MCF 10A (cell line): ENCODE measurements at regions not wholly inside any gene's neighbourhood (a gene's known extent, or its start where the extent isn't known, plus 50 kb on each side); places are given as distances from the start of the nearest gene placed in this dataset.
A peak's percentile ranks its signal among the peaks of the same experiment; 100 is the strongest.

ENCODE experiments used
- BruUV-seq: library from RNA; stranded (reverse); fragments of 400-500 nt; replicated peaks from 2 replicates; lab custom pipeline; 2021; lab: Mats Ljungman, UMichigan
- CTCF ChIA-PET: fragments of 300-600 bp; sonication (Branson Sonifier 250); formaldehyde crosslinking; extraction: SDS; loops from one replicate; lab custom pipeline; 2021; ENCODE audit warnings: antibody characterized with exemption, inconsistent platforms; lab: Yijun Ruan, JAX
- POLR2A ChIA-PET: fragments of 300-600, 350-650 bp; sonication (Branson Sonifier 250); formaldehyde crosslinking; extraction: SDS; loops from one replicate; lab custom pipeline; 2020; ENCODE audit warnings: antibody characterized with exemption, inconsistent platforms; lab: Yijun Ruan, JAX
- DNase-seq: peaks from one replicate; pipeline ENCODE4 v3.0.0-alpha.2; 2018; ENCODE audit not compliant: unreplicated experiment
- H3K27ac Mint-ChIP-seq: one replicate; pipeline ENCODE4 v1.8.0; 2022; ENCODE audit warnings: mild to moderate bottlenecking, low read depth, mixed read lengths; ENCODE audit not compliant: unreplicated experiment
- H3K27me3 Mint-ChIP-seq: one replicate; pipeline ENCODE4 v1.8.0; 2022; ENCODE audit warnings: mixed read lengths; ENCODE audit not compliant: insufficient read depth, unreplicated experiment
- H3K36me3 Mint-ChIP-seq: one replicate; pipeline ENCODE4 v1.8.0; 2022; ENCODE audit warnings: mild to moderate bottlenecking, moderate library complexity, mixed read lengths; ENCODE audit not compliant: insufficient read depth, unreplicated experiment
- H3K4me1 Mint-ChIP-seq: one replicate; pipeline ENCODE4 v1.8.0; 2022; ENCODE audit warnings: mixed read lengths; ENCODE audit not compliant: insufficient read depth, unreplicated experiment
- H3K4me3 Mint-ChIP-seq: one replicate; pipeline ENCODE4 v1.8.0; 2022; ENCODE audit warnings: mild to moderate bottlenecking, moderate library complexity, mixed read lengths; ENCODE audit not compliant: unreplicated experiment
- H3K9me3 Mint-ChIP-seq: one replicate; pipeline ENCODE4 v1.8.0; 2022; ENCODE audit warnings: mixed read lengths; ENCODE audit not compliant: unreplicated experiment
- intact Hi-C: fragments of 100-400 bp; cut with micrococcal nuclease; formaldehyde crosslinking; loops from 2 replicates; pipeline ENCODE4 v1.14.1; 2022
- TF ChIP-seq, protein P1 (sequence below): fragments of 200-600 bp; IDR thresholded peaks from one replicate; pipeline ENCODE4 v1.8.0; 2022; ENCODE audit warnings: antibody characterized with exemption, mild to moderate bottlenecking; ENCODE audit not compliant: unreplicated experiment

DNA sequence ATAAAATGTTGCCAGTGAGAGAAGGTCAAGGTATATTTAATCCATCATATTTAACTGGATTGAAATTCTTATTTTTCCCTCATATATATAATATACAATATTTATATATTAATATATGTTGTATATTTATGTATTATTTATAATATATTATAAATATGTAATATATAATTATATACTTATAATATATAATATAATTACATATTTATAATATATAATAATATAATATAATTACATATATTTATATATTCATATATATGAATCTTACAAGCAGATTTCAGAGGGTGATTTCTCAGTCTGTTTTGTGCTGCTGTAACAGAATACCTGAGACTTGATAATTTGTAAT, 52.7 kb upstream of the TLE3 start:
- CTCF ChIA-PET: no interaction called here
- Mint-ChIP-seq H3K4me1 (peaks cover 5% of the 10 kb centered on the region), H3K9me3 (no peaks in the 10 kb centered on the region), H3K36me3 (no peaks in the 10 kb centered on the region), H3K4me3 (no peak overlapping the region), H3K27me3 (peaks cover 15% of the 10 kb centered on the region), H3K27ac (no peak overlapping the region)
- BruUV-seq: no TSS peak
- intact Hi-C loops: no loop called here
- POLR2A ChIA-PET: interaction anchor here (0.6 kb wide), 1 partner anchor 66 kb away, joined by 3 read pairs; no protein-coding TSS in a partner anchor
- DNase-seq: no peak
- TF ChIP-seq, protein P1, sequence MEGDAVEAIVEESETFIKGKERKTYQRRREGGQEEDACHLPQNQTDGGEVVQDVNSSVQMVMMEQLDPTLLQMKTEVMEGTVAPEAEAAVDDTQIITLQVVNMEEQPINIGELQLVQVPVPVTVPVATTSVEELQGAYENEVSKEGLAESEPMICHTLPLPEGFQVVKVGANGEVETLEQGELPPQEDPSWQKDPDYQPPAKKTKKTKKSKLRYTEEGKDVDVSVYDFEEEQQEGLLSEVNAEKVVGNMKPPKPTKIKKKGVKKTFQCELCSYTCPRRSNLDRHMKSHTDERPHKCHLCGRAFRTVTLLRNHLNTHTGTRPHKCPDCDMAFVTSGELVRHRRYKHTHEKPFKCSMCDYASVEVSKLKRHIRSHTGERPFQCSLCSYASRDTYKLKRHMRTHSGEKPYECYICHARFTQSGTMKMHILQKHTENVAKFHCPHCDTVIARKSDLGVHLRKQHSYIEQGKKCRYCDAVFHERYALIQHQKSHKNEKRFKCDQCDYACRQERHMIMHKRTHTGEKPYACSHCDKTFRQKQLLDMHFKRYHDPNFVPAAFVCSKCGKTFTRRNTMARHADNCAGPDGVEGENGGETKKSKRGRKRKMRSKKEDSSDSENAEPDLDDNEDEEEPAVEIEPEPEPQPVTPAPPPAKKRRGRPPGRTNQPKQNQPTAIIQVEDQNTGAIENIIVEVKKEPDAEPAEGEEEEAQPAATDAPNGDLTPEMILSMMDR: no peak

DNA sequence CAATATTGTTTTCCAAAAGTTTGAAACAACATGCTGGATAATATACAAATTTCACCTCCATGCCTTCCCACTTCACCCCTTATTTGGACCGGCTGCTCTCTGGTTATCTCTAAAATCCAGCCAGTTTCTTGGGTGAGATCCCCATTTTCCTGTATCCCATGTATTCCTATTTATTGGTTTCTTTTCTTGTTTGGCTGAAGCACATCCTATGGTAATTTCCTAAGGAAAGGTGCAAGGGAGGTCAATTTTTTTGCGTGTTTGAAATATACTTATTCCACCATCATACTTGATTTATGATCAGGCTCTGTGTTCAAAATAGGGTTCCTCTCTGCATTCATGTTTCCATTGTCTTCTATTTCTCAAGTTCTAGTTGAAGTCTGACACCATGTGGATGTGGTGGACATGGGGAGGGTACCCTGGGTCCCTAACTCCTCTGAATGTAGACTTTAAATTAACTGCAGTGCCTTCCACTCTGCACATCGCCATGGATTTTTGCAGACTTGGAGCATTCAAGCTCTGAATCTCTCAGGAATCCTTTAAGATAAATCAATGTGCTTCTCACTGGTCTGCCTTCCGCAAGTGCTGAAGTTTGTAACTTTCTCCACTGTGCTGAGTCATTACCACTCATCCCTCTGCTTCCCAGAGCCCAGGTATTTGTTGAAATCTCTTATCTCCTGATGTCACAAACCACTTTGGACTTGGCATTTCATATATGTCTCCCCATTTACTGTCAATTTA, 52.1 kb upstream of the TLE3 start:
- ChIA-PET POLR2A (interaction anchor here (0.6 to 0.7 kb wide), 2 partner anchors 67 to 77 kb away, joined by 3 read pairs; no protein-coding TSS in a partner anchor), CTCF (interaction anchor here (0.6 kb wide), 1 partner anchor 20 kb away, joined by 3 read pairs; no protein-coding TSS in a partner anchor)
- Mint-ChIP-seq H3K4me1 (peaks cover 5% of the 10 kb centered on the region), H3K36me3 (no peaks in the 10 kb centered on the region), H3K27me3 (peaks cover 15% of the 10 kb centered on the region), H3K27ac (no peak overlapping the region), H3K9me3 (no peaks in the 10 kb centered on the region), H3K4me3 (no peak overlapping the region)
- intact Hi-C loops: no loop called here
- peak; percentile 31 for DNase-seq
- TF ChIP-seq, protein P1: no peak
- BruUV-seq: no TSS peak

DNA sequence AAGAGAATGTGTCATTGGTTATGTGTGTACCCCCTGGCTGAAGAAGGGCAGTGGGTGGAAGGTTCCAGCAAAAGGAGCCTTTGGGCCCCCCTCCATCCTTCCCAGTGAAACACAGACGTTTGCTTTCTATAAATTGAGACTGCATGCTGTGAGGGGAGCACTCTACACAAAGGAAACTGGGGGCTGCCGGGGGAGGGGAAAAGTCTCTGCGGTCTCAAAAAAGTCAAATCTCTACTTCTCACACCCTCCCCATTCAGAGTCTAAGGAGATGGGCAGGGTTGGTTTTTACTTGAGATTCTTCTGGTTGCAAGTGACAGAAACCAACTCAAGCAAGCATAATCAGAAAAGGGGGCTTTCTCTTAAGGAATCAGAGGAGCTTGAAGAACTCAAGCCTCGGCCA, 50.1 kb upstream of the TLE3 start:
- TF ChIP-seq, protein P1: no peak
- H3K9me3 Mint-ChIP-seq: no peaks in the 10 kb centered on the region
- ChIA-PET POLR2A (no interaction called here), CTCF (interaction anchor here (0.6 to 1.0 kb wide), 3 partner anchors 11 to 48 kb away, joined by 3 read pairs; no protein-coding TSS in a partner anchor)
- H3K4me3 Mint-ChIP-seq: no peak overlapping the region
- peaks cover 5% of the 10 kb centered on the region for H3K4me1 Mint-ChIP-seq
- intact Hi-C loops: no loop called here
- H3K27me3 Mint-ChIP-seq: peaks cover 24% of the 10 kb centered on the region
- no peak for DNase-seq
- BruUV-seq: no TSS peak
- H3K36me3 Mint-ChIP-seq: no peaks in the 10 kb centered on the region
- no peak overlapping the region for H3K27ac Mint-ChIP-seq
